ENCODE measurements at regions not wholly inside any gene's neighbourhood (a gene's known extent, or its start where the extent isn't known, plus 50 kb on each side); places are given as distances from the start of the nearest gene placed in this dataset.

- no peak for DNase-seq (ENCODE audit: low read depth, low spot score)
- TF ChIP-seq FOS (IDR thresholded peaks at IDR 0.05; ENCODE audit: borderline replicate concordance, insufficient read depth, low read length) (no peak), POLR2A (IDR thresholded peaks at IDR 0.05; ENCODE audit: low read depth, low read length) (no peak), GATA2 (IDR thresholded peaks at IDR 0.05; ENCODE audit: insufficient read depth, insufficient read length, low read depth, low read length) (no peak), MYC (IDR thresholded peaks at IDR 0.05; ENCODE audit: low read depth, low read length) (no peak), POLR2AphosphoS5 (IDR thresholded peaks at IDR 0.05; ENCODE audit: insufficient read depth, low read depth, low read length) (no peak), JUN (IDR thresholded peaks at IDR 0.05; ENCODE audit: borderline replicate concordance, insufficient read depth, insufficient read length, low read depth) (no peak), EZH2 (IDR thresholded peaks at IDR 0.05; ENCODE audit: borderline replicate concordance, low read depth, low read length, severe bottlenecking) (no peak)
- TF ChIP-seq, protein P1, sequence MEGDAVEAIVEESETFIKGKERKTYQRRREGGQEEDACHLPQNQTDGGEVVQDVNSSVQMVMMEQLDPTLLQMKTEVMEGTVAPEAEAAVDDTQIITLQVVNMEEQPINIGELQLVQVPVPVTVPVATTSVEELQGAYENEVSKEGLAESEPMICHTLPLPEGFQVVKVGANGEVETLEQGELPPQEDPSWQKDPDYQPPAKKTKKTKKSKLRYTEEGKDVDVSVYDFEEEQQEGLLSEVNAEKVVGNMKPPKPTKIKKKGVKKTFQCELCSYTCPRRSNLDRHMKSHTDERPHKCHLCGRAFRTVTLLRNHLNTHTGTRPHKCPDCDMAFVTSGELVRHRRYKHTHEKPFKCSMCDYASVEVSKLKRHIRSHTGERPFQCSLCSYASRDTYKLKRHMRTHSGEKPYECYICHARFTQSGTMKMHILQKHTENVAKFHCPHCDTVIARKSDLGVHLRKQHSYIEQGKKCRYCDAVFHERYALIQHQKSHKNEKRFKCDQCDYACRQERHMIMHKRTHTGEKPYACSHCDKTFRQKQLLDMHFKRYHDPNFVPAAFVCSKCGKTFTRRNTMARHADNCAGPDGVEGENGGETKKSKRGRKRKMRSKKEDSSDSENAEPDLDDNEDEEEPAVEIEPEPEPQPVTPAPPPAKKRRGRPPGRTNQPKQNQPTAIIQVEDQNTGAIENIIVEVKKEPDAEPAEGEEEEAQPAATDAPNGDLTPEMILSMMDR (IDR thresholded peaks at IDR 0.05; ENCODE audit: extremely low read depth in 1 of 2, insufficient read depth in 1 of 2, low read depth in 1 of 2, low read length in 2 of 2), result no peak
- TF ChIP-seq, protein P2, sequence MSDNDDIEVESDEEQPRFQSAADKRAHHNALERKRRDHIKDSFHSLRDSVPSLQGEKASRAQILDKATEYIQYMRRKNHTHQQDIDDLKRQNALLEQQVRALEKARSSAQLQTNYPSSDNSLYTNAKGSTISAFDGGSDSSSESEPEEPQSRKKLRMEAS (IDR thresholded peaks at IDR 0.05; ENCODE audit: insufficient read depth, insufficient read length), result no peak
- Histone ChIP-seq H3K79me2 (ENCODE audit: control insufficient read depth, insufficient read depth, low read length) (no peaks in the 10 kb centered on the region), H3K27me3 (ENCODE audit: control insufficient read depth in 2 of 2, insufficient read depth in 2 of 2, low read length in 2 of 2) (peaks cover 0 to 2% of the 10 kb centered on the region in 2 experiments), H2AFZ (ENCODE audit: low read depth, low read length) (no peak overlapping the region), H3K4me2 (ENCODE audit: insufficient read depth, low read length) (no peak overlapping the region), H3K4me3 (replicated peaks in 1 of 3; ENCODE audit: insufficient read depth in 1 of 3, low read depth in 1 of 3, low read length in 3 of 3) (no peak overlapping the region), H3K9me3 (replicated peaks; ENCODE audit: control insufficient read depth, insufficient read depth, low read length) (no peaks in the 10 kb centered on the region), H3K9ac (replicated peaks; ENCODE audit: extremely low read depth, insufficient read depth, low read length) (no peak overlapping the region), H3K27ac (ENCODE audit: insufficient read depth, low read depth, low read length) (no peak overlapping the region), H3K4me1 (ENCODE audit: control insufficient read depth, extremely low read depth, insufficient read depth, low read length) (no peaks in the 10 kb centered on the region), H3K9me1 (replicated peaks; ENCODE audit: control insufficient read depth, extremely low read depth, insufficient read depth, low read length) (no peaks in the 10 kb centered on the region), H3K36me3 (ENCODE audit: control insufficient read depth in 2 of 2, extremely low read depth in 1 of 2, insufficient read depth in 2 of 2, low read length in 2 of 2) (no peaks in the 10 kb centered on the region), H4K20me1 (replicated peaks; ENCODE audit: control insufficient read depth, extremely low read depth, insufficient read depth, low read length) (no peaks in the 10 kb centered on the region)
- BruUV-seq (replicated peaks), result no TSS peak
- CTCF ChIA-PET, result no interaction called here
- no peak for FAIRE-seq
- POLR2A ChIA-PET, result no interaction called here
- dilution Hi-C loops (cut with MboI; ENCODE audit: extremely low pct_ligation_motif_present, low sequenced_read_pairs), result no loop called here
- intact Hi-C loops (cut with micrococcal nuclease), result no loop called here
Measured at GRCh38 chr4:112881842-112882241, 167.6 kb upstream of the ANK2 start.
